Loucy (cell line): ENCODE measurements at regions not wholly inside any gene's neighbourhood (a gene's known extent, or its start where the extent isn't known, plus 50 kb on each side); places are given as distances from the start of the nearest gene placed in this dataset.

Experiments used
- H2AFZ ChIP-seq: fragments of 200-600 bp; sonication (generic); 2 replicates; pipeline ENCODE4 v1.6.0; 2016; ENCODE audit warnings: antibody characterized with exemption, mild to moderate bottlenecking, low read length, moderate library complexity
- H3F3A ChIP-seq: fragments of 200-600 bp; 2 replicates; pipeline ENCODE4 v1.6.0; 2016; ENCODE audit warnings: antibody characterized with exemption, low read depth, mild to moderate bottlenecking
- H3K27me3 ChIP-seq: fragments of 200-600 bp; sonication (generic); 2 replicates; pipeline ENCODE4 v1.6.1; 2014; ENCODE audit warnings: low read length, mild to moderate bottlenecking; ENCODE audit not compliant: insufficient read depth, poor library complexity, severe bottlenecking
- H3K36me3 ChIP-seq: fragments of 200-600 bp; sonication (generic); 2 replicates; pipeline ENCODE4 v1.6.1; 2016; ENCODE audit warnings: low read length; ENCODE audit not compliant: insufficient read depth
- H3K4me1 ChIP-seq: fragments of 200-600 bp; sonication (generic); 2 replicates; pipeline ENCODE4 v1.5.1; 2014; ENCODE audit warnings: low read length, mild to moderate bottlenecking; ENCODE audit not compliant: insufficient read depth, poor library complexity, severe bottlenecking
- H3K4me2 ChIP-seq: fragments of 200-600 bp; sonication (generic); 2 replicates; pipeline ENCODE4 v1.6.0; 2014; ENCODE audit warnings: antibody characterized with exemption, low read length, low read depth, mild to moderate bottlenecking; ENCODE audit not compliant: poor library complexity, severe bottlenecking
- H3K4me3 ChIP-seq: fragments of 200-600 bp; sonication (generic); 2 replicates; pipeline ENCODE4 v1.5.1; 2014; ENCODE audit warnings: low read length, mild to moderate bottlenecking, mixed read lengths; ENCODE audit not compliant: poor library complexity, severe bottlenecking
- H3K79me2 ChIP-seq: fragments of 200-600 bp; sonication (generic); 2 replicates; pipeline ENCODE4 v1.6.1; 2014; ENCODE audit warnings: low read length; ENCODE audit not compliant: insufficient read depth
- H3K9ac ChIP-seq: fragments of 200-600 bp; sonication (generic); 2 replicates; pipeline ENCODE4 v1.6.0; 2014; ENCODE audit warnings: mild to moderate bottlenecking, low read depth, low read length, moderate library complexity; ENCODE audit not compliant: poor library complexity, severe bottlenecking
- H3K9me2 ChIP-seq: fragments of 200-600 bp; sonication (generic); replicated peaks from 2 replicates; pipeline ENCODE4 v1.6.1; 2016; ENCODE audit warnings: low read depth, low read length, mixed read lengths
- H3K9me3 ChIP-seq: fragments of 200-600 bp; sonication (generic); 2 replicates; pipeline ENCODE4 v1.6.1; 2014; ENCODE audit warnings: mild to moderate bottlenecking, antibody characterized with exemption, low read length, low read depth; ENCODE audit not compliant: insufficient read depth
- H4K20me1 ChIP-seq: fragments of 200-600 bp; sonication (generic); 2 replicates; pipeline ENCODE4 v1.6.0; 2014; ENCODE audit warnings: antibody characterized with exemption, low read length, mild to moderate bottlenecking; ENCODE audit not compliant: insufficient read depth, poor library complexity, severe bottlenecking
- EZH2phosphoT487 ChIP-seq: fragments of 200-600 bp; IDR thresholded peaks from 2 replicates; pipeline ENCODE4 v1.6.1; 2018; ENCODE audit warnings: antibody characterized with exemption, mild to moderate bottlenecking, moderate library complexity, borderline replicate concordance
- TF ChIP-seq, protein P1 (sequence below): fragments of 200-600 bp; sonication (generic); conservative IDR thresholded peaks from 2 replicates; pipeline ENCODE4 v1.5.1; 2014; ENCODE audit warnings: mild to moderate bottlenecking, antibody characterized with exemption, low read length

DNA sequence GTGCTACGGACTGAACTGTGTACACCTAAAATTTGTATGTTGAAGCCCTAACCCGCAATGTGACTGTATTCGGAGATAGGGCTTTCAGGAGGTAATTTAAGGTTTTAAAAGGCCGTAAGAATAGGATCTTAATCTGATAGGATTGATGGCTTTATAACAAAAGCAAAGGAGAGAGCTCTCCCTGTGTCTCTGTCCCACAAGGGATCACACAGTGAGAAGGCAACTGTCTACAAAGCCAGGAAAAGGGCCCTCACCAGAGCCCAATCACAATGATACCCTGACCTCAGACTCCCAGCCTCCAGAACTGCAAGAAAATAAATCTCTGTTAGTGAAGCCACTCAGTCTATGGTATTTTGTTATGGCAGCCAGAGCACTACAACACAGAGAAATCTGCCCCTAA is 208.7 kb upstream of the ZC3H12C start:
- no peaks in the 10 kb centered on the region for H3K4me1 ChIP-seq
- H3K36me3 ChIP-seq = no peaks in the 10 kb centered on the region
- no peak overlapping the region for H3K9ac ChIP-seq
- no peaks in the 10 kb centered on the region for H3K79me2 ChIP-seq
- no peaks in the 10 kb centered on the region for H3K9me3 ChIP-seq
- no peaks in the 10 kb centered on the region for H3K9me2 ChIP-seq
- no peaks in the 10 kb centered on the region for H4K20me1 ChIP-seq
- no peak overlapping the region for H3K4me2 ChIP-seq
- TF ChIP-seq, protein P1, sequence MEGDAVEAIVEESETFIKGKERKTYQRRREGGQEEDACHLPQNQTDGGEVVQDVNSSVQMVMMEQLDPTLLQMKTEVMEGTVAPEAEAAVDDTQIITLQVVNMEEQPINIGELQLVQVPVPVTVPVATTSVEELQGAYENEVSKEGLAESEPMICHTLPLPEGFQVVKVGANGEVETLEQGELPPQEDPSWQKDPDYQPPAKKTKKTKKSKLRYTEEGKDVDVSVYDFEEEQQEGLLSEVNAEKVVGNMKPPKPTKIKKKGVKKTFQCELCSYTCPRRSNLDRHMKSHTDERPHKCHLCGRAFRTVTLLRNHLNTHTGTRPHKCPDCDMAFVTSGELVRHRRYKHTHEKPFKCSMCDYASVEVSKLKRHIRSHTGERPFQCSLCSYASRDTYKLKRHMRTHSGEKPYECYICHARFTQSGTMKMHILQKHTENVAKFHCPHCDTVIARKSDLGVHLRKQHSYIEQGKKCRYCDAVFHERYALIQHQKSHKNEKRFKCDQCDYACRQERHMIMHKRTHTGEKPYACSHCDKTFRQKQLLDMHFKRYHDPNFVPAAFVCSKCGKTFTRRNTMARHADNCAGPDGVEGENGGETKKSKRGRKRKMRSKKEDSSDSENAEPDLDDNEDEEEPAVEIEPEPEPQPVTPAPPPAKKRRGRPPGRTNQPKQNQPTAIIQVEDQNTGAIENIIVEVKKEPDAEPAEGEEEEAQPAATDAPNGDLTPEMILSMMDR = no peak
- TF ChIP-seq EZH2phosphoT487 = no peak
- H3F3A ChIP-seq = no peaks in the 10 kb centered on the region
- H3K4me3 ChIP-seq = no peak overlapping the region
- no peaks in the 10 kb centered on the region for H3K27me3 ChIP-seq
- no peak overlapping the region for H2AFZ ChIP-seq

DNA sequence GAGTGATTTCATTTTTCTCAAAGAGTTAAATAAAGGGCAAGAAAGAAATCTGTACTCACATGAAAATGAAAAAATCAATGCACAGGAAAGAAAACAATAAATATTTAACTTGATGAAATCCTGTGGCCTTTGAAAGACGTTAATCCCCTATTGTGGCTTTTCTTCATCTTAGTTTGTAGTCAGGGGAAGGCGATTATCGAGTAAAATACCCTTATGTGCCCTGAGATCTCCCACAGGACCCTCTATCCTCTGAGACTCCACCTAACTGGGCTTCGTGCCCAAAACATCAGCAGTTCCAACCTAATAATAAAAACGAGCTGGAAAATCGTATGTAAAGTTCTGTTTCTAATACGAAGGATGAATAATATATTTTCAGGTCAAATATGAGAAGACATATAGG is 208.2 kb upstream of the ZC3H12C start:
- H3K9ac ChIP-seq = no peak overlapping the region
- TF ChIP-seq, protein P1 = no peak
- no peak for TF ChIP-seq EZH2phosphoT487

DNA sequence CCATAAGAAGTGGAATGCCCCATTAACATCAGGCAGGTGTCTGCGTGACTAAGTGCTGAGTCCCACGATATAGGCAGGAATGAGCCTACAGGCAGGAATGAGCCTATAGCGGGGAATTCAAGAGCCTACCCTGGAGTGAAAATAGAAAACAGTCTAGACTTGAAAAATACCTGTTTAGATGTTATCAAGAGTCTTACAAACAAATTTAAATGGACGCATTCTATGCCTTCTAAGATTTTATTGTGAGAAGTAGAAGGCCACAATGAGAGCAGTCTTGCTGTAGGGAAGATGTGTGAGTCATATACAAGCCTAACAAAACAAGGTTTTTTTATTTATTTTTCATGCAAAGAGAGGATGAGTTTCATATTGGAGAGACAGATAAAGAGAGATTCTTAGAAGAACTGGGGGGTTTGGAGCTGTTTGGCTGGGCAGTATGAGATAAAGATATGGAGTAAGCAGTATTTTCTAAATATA is 200.8 kb upstream of the ZC3H12C start:
- H3F3A ChIP-seq = no peaks in the 10 kb centered on the region
- H3K4me3 ChIP-seq = no peak overlapping the region
- H3K4me2 ChIP-seq = no peak overlapping the region
- no peaks in the 10 kb centered on the region for H4K20me1 ChIP-seq
- H3K36me3 ChIP-seq = no peaks in the 10 kb centered on the region
- H3K9me2 ChIP-seq = no peaks in the 10 kb centered on the region
- H3K4me1 ChIP-seq = no peaks in the 10 kb centered on the region
- H2AFZ ChIP-seq = no peak overlapping the region
- H3K9ac ChIP-seq = no peak overlapping the region
- H3K9me3 ChIP-seq = no peaks in the 10 kb centered on the region
- no peaks in the 10 kb centered on the region for H3K79me2 ChIP-seq
- TF ChIP-seq EZH2phosphoT487 = no peak
- TF ChIP-seq, protein P1 = no peak
- H3K27me3 ChIP-seq = no peaks in the 10 kb centered on the region

More for the DNA sequence above, 208.2 kb upstream of the ZC3H12C start:
- Histone ChIP-seq H3K4me3 (no peak overlapping the region), H3K4me1 (no peaks in the 10 kb centered on the region), H2AFZ (no peak overlapping the region), H3K36me3 (no peaks in the 10 kb centered on the region), H3F3A (no peaks in the 10 kb centered on the region), H3K27me3 (no peaks in the 10 kb centered on the region), H3K4me2 (no peak overlapping the region), H4K20me1 (no peaks in the 10 kb centered on the region), H3K9me3 (no peaks in the 10 kb centered on the region), H3K79me2 (no peaks in the 10 kb centered on the region), H3K9me2 (no peaks in the 10 kb centered on the region)
